CD4-positive, alpha-beta memory T cell (primary cell): ENCODE measurements at regions not wholly inside any gene's neighbourhood (a gene's known extent, or its start where the extent isn't known, plus 50 kb on each side); places are given as distances from the start of the nearest gene placed in this dataset.
A peak's percentile ranks its signal among the peaks of the same experiment; 100 is the strongest.
"Not testable (repeated sequence)": the region's sequence is repeated elsewhere in the genome, so short reads cannot be mapped to it uniquely, and the experiment has no call there.

Source experiments
- CTCF ChIA-PET: fragments of 350-600 bp; sonication (Branson Sonifier 250); formaldehyde crosslinking; loops from one replicate; lab custom pipeline; 2021; ENCODE audit warnings: inconsistent platforms; ENCODE audit not compliant: partially characterized antibody; lab: Charles Lee
- POLR2A ChIA-PET: fragments of 350-600 bp; sonication (Branson Sonifier 250); formaldehyde crosslinking; loops from one replicate; lab custom pipeline; 2021; ENCODE audit not compliant: partially characterized antibody; lab: Charles Lee
- DNase-seq, 5 donors: peaks; one replicate each; pipeline versions ENCODE4 v3.0.0 to v3.0.0-alpha.2; 2020 to 2022; ENCODE audit warnings: mixed read lengths in 1 of 5
- H3K27ac ChIP-seq: one replicate; pipeline ENCODE4 v1.7.0; 2013; ENCODE audit warnings: low read depth, low read length
- H3K27me3 ChIP-seq: 2 replicates; pipeline ENCODE4 v1.7.0; 2013; ENCODE audit warnings: mild to moderate bottlenecking, low read length, moderate library complexity; ENCODE audit not compliant: insufficient read depth
- H3K36me3 ChIP-seq: 2 replicates; pipeline ENCODE4 v1.7.0; 2013; ENCODE audit warnings: mild to moderate bottlenecking, low read length, moderate library complexity; ENCODE audit not compliant: insufficient read depth
- H3K4me1 ChIP-seq: 2 replicates; pipeline ENCODE4 v1.7.0; 2013; ENCODE audit warnings: mild to moderate bottlenecking, low read length, moderate library complexity; ENCODE audit not compliant: insufficient read depth
- H3K4me3 ChIP-seq, 2 donors: one replicate each; pipeline ENCODE4 v1.7.0; 2013; ENCODE audit warnings: low read length in 2 of 2, mild to moderate bottlenecking in 1 of 2
- H3K9me3 ChIP-seq, 2 donors: one replicate each; pipeline ENCODE4 v1.7.0; 2013; ENCODE audit warnings: low read length in 2 of 2, control low read depth in 1 of 2; ENCODE audit not compliant: control insufficient read depth in 1 of 2
- H3K27ac Mint-ChIP-seq, 7 donors: one replicate each; pipeline ENCODE4 v1.8.0; 2020 to 2021; ENCODE audit warnings: mixed read lengths in 7 of 7, mild to moderate bottlenecking in 6 of 7, inconsistent platforms in 3 of 7, moderate library complexity in 3 of 7
- H3K27me3 Mint-ChIP-seq, 2 donors: one replicate each; pipeline ENCODE4 v1.8.0; 2020 to 2021; ENCODE audit warnings: mixed read lengths in 2 of 2
- H3K36me3 Mint-ChIP-seq, 2 donors: one replicate each; pipeline ENCODE4 v1.8.0; 2020 to 2021; ENCODE audit warnings: mixed read lengths in 2 of 2, inconsistent platforms in 1 of 2, mild to moderate bottlenecking in 1 of 2
- H3K4me1 Mint-ChIP-seq, 4 donors: one replicate each; pipeline ENCODE4 v1.8.0; 2020 to 2021; ENCODE audit warnings: mixed read lengths in 4 of 4, mild to moderate bottlenecking in 1 of 4
- H3K4me3 Mint-ChIP-seq, 8 donors: one replicate each; pipeline ENCODE4 v1.8.0; 2020 to 2021; ENCODE audit warnings: mixed read lengths in 8 of 8, mild to moderate bottlenecking in 7 of 8, moderate library complexity in 6 of 8, inconsistent platforms in 3 of 8
- H3K9me3 Mint-ChIP-seq, 8 donors: one replicate each; pipeline ENCODE4 v1.8.0; 2020 to 2021; ENCODE audit warnings: mixed read lengths in 8 of 8, mild to moderate bottlenecking in 5 of 8, inconsistent platforms in 3 of 8, moderate library complexity in 1 of 8
- intact Hi-C: fragments of 100-400 bp; cut with micrococcal nuclease; formaldehyde crosslinking; loops from one replicate; pipeline ENCODE4 v1.15.1; 2023

DNA sequence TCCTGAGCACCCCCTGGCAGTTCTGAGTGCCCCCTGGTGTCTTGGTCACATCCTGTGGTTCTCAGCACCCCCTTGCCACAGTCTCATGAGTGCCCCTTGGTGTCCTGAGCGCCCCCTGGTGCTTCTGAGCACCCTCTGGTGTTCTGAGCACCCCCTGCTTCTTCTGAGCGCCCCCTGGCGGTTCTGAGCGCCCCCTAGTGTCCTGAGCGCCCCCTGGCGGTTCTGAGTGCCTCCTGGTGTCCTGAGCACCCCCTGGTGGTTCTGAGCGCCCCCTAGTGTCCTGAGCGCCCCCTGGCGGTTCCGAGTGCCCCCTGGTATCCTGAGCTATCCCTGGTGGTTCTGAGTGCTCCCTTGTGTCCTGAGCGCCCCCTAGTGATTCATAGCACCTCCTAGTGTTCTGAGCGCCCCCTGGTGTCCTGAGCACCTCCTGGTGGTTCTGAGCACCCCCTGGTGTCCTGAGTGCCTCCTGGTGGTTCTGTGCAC is 473.7 kb downstream of the TMEM121 start:
- H3K36me3 Mint-ChIP-seq, H3K27ac ChIP-seq, H3K27me3 ChIP-seq, POLR2A ChIA-PET, DNase-seq, H3K9me3 ChIP-seq, H3K27me3 Mint-ChIP-seq, H3K4me3 ChIP-seq, H3K9me3 Mint-ChIP-seq, intact Hi-C loops, H3K36me3 ChIP-seq: not testable (repeated sequence)
- Mint-ChIP-seq H3K27ac (peak overlapping the region in 5 of 7 donors; percentile 13 to 87 (median 70)), H3K4me1 (peaks cover 28 to 55% (median 40%) of the 10 kb centered on the region in 4 donors), H3K4me3 (peak overlapping the region in 1 of 8 donors; percentile 26)
- CTCF ChIA-PET = interaction anchor here (0.7 to 2.0 kb wide), 3 partner anchors 11 to 26 kb away, joined by 4 to 7 read pairs (median 6); no protein-coding TSS in a partner anchor
- H3K4me1 ChIP-seq = peaks cover 50% of the 10 kb centered on the region

- H3K36me3 Mint-ChIP-seq, intact Hi-C loops, H3K9me3 ChIP-seq, H3K4me3 ChIP-seq, H3K27me3 ChIP-seq, H3K4me3 Mint-ChIP-seq, H3K36me3 ChIP-seq, H3K9me3 Mint-ChIP-seq, H3K27me3 Mint-ChIP-seq, H3K27ac ChIP-seq: not testable (repeated sequence)
- peak in 1 of 5 donors; percentile 41 for DNase-seq
- peaks cover 62% of the 10 kb centered on the region for H3K4me1 ChIP-seq
- Mint-ChIP-seq H3K4me1 (peaks cover 32 to 65% (median 47%) of the 10 kb centered on the region in 4 donors), H3K27ac (peak overlapping the region; percentile 63 to 80 (median 76))
- ChIA-PET POLR2A (interaction anchor here (0.6 to 0.7 kb wide), 2 partner anchors 11 to 20 kb away, joined by 3 read pairs; no protein-coding TSS in a partner anchor), CTCF (interaction anchor here (0.6 to 2.0 kb wide), 11 partner anchors 8 to 57 kb away, joined by 3 to 21 read pairs (median 3); no protein-coding TSS in a partner anchor)
Measured at GRCh38 chr14:106001277-106001676, 474.9 kb downstream of the TMEM121 start.

DNA sequence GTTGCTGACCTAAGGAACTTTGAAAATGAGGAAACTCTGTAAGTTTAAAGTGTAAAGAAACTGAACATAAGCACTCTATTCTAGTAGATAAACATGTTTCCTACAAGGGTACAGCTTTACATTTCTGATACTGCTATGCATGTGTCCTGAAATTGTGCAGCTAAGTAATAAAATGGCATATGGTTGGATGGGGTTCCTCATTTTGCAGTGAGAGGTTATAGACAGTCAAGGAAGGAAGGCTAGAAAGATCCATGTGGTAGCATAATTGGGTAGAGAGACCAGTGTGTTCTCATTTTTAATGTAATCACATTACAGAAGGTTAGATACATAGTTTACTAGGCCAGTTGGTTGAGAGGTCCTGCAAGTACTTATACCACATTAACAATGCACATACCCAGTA is 477.0 kb downstream of the TMEM121 start:
- Histone ChIP-seq H3K36me3 (no peaks in the 10 kb centered on the region), H3K9me3 (no peaks in the 10 kb centered on the region), H3K27me3 (no peaks in the 10 kb centered on the region), H3K27ac (no peak overlapping the region), H3K4me1 (peaks cover 58% of the 10 kb centered on the region), H3K4me3 (no peak overlapping the region)
- Mint-ChIP-seq H3K9me3 (peaks cover 0 to 7% (median 0%) of the 10 kb centered on the region in 8 donors), H3K27ac (peak overlapping the region in 4 of 7 donors; percentile 8 to 80 (median 48)), H3K4me3 (peak overlapping the region in 3 of 8 donors; percentile 23 to 46 (median 29)), H3K36me3 (no peaks in the 10 kb centered on the region), H3K4me1 (peaks cover 26 to 64% (median 43%) of the 10 kb centered on the region in 4 donors), H3K27me3 (peaks cover 0 to 1% of the 10 kb centered on the region in 2 donors)
- ChIA-PET CTCF (no interaction called here), POLR2A (interaction anchor here (0.7 kb wide), 1 partner anchor 22 kb away, joined by 3 read pairs; no protein-coding TSS in a partner anchor)
- intact Hi-C loops = no loop called here
- DNase-seq = no peak

DNA sequence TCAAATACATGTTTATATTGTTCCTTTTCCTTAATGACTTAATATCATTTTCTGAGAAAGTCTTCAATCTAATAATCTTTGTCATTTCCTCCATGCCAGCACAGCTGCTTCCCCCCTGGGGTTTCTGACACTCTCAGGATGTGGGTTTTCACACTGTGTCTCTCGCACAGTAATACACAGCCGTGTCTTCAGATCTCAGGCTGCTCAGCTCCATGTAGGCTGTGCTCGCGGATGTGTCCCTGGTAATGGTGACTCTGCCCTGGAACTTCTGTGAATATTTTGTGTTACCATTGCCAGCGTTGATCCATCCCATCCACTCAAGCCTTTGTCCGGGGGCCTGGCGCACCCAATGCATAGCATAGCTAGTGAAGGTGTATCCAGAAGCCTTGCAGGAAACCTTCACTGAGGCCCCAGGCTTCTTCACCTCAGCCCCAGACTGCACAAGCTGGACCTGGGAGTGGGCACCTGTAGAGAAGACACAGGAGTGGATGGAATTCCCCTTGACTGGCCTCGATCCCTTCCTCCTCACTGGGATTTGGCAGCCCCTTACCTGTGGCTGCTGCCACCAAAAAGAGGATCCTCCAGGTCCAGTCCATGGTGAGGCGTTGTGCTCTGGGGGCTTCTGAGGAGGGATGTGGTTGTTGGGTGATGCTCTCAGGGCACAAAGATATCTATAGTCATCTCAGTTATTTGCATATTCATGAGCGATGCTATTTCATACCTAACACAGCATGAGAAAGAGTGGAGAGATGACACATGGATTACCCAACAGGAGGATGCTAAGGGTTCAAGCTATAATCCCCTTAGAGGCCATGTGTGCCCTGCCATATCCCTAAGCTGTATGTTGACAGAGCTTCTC is 478.8 kb downstream of the TMEM121 start:
- H3K27ac ChIP-seq = peak overlapping the region; percentile 26
- H3K4me3 ChIP-seq = peak overlapping the region in 1 of 2 donors; percentile 54

DNA sequence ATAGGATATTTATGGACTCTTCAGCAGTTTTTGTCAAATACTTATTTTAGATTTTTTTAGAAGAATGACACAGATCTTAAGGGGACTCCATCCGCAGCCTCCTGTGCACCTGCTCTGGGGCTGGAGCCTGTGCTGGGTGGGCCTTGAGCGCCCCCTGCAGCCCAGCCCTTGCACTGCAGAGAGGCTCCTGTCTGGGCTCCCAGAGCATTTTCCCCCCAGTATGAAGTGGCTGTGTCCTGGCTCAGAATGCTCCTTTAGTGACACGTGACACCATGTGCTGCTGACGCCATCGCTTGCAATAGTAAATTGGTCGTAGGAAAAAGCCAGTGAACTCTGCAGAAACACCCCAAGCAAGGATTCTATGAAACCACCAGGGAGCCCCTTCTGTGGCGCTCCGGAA is 479.7 kb downstream of the TMEM121 start:
- H3K27me3 Mint-ChIP-seq, H3K4me3 ChIP-seq, H3K27me3 ChIP-seq, H3K36me3 Mint-ChIP-seq, H3K9me3 Mint-ChIP-seq, H3K9me3 ChIP-seq, H3K36me3 ChIP-seq, H3K27ac ChIP-seq, POLR2A ChIA-PET: not testable (repeated sequence)
- H3K4me3 Mint-ChIP-seq = peak overlapping the region in 7 of 8 donors; percentile 61 to 80 (median 73)
- intact Hi-C loops = loop anchor here (1.0 to 5.0 kb wide), 3 partner anchors 31 to 334 kb away; no protein-coding TSS in a partner anchor
- H3K27ac Mint-ChIP-seq = peak overlapping the region; percentile 76 to 89 (median 82)
- CTCF ChIA-PET = interaction anchor here (0.7 to 2.3 kb wide), 14 partner anchors 10 to 336 kb away, joined by 3 to 23 read pairs (median 4); no protein-coding TSS in a partner anchor
- H3K4me1 ChIP-seq = peaks cover 42% of the 10 kb centered on the region
- peaks cover 19 to 52% (median 35%) of the 10 kb centered on the region in 4 donors for H3K4me1 Mint-ChIP-seq
- DNase-seq = peak; percentile 44 to 62 (median 58)

More for the DNA sequence above, 478.8 kb downstream of the TMEM121 start:
- ChIA-PET POLR2A (interaction anchor here (0.8 to 1.3 kb wide), 3 partner anchors 18 to 24 kb away, joined by 3 to 4 read pairs (median 4); no protein-coding TSS in a partner anchor), CTCF (interaction anchor here (0.6 to 2.3 kb wide), 17 partner anchors 9 to 335 kb away, joined by 3 to 23 read pairs (median 4); no protein-coding TSS in a partner anchor)
- not testable (repeated sequence) for H3K9me3 Mint-ChIP-seq, H3K27me3 ChIP-seq, H3K9me3 ChIP-seq, H3K36me3 Mint-ChIP-seq, H3K36me3 ChIP-seq, H3K27me3 Mint-ChIP-seq
- Mint-ChIP-seq H3K4me3 (peak overlapping the region; percentile 74 to 91 (median 81)), H3K4me1 (peaks cover 19 to 52% (median 35%) of the 10 kb centered on the region in 4 donors), H3K27ac (peak overlapping the region; percentile 81 to 94 (median 90))
- intact Hi-C loops = loop anchor here (5.0 kb wide), 2 partner anchors 42 to 333 kb away; no protein-coding TSS in a partner anchor
- peak; percentile 69 to 88 (median 79) for DNase-seq
- peaks cover 42% of the 10 kb centered on the region for H3K4me1 ChIP-seq

- H3K4me3 ChIP-seq, DNase-seq, H3K36me3 Mint-ChIP-seq, H3K27me3 ChIP-seq, POLR2A ChIA-PET, H3K9me3 Mint-ChIP-seq, H3K27me3 Mint-ChIP-seq, H3K27ac ChIP-seq, H3K36me3 ChIP-seq, H3K9me3 ChIP-seq: not testable (repeated sequence)
- peaks cover 42% of the 10 kb centered on the region for H3K4me1 ChIP-seq
- H3K27ac Mint-ChIP-seq = peak overlapping the region in 3 of 7 donors; percentile 37 to 82 (median 53)
- CTCF ChIA-PET = interaction anchor here (1.3 to 4.7 kb wide), 10 partner anchors 18 to 336 kb away, joined by 3 to 23 read pairs (median 5); no protein-coding TSS in a partner anchor
- H3K4me1 Mint-ChIP-seq = peaks cover 21 to 52% (median 35%) of the 10 kb centered on the region in 4 donors
- H3K4me3 Mint-ChIP-seq = peak overlapping the region in 2 of 8 donors; percentile 32 to 80
- intact Hi-C loops = loop anchor here (1.0 to 5.0 kb wide), 3 partner anchors 31 to 334 kb away; no protein-coding TSS in a partner anchor
Measured at GRCh38 chr14:106006716-106007115, 480.3 kb downstream of the TMEM121 start.
